H1 (cell line): ENCODE measurements at regions not wholly inside any gene's neighbourhood (a gene's known extent, or its start where the extent isn't known, plus 50 kb on each side); places are given as distances from the start of the nearest gene placed in this dataset.

Experiments
- CTCF ChIA-PET: fragments of 300-600 bp; sonication (Branson Sonifier 250); formaldehyde crosslinking; loops from one replicate; lab custom pipeline; 2021; ENCODE audit not compliant: partially characterized antibody; lab: Charles Lee
- POLR2A ChIA-PET: fragments of 300-600 bp; sonication (Branson Sonifier 250); formaldehyde crosslinking; loops from one replicate; lab custom pipeline; 2021; ENCODE audit warnings: inconsistent platforms; ENCODE audit not compliant: partially characterized antibody; lab: Charles Lee
- DNase-seq, 2 experiments: peaks; one replicate each; pipeline versions ENCODE4 v3.0.0 to v3.0.0-alpha.2; 2010 to 2022; ENCODE audit warnings: low spot score in 2 of 2, low read depth in 1 of 2, mixed read lengths in 1 of 2
- FAIRE-seq: peaks from 2 replicates; lab custom pipeline; 2011; peaks lifted over from hg19 to GRCh38; lab: Jason Lieb, UNC
- H2AFZ ChIP-seq: 2 replicates; pipeline ENCODE4 v1.8.1; 2012; ENCODE audit warnings: low read length, inconsistent platforms
- H2AK5ac ChIP-seq: 2 replicates; pipeline ENCODE4 v1.6.1; 2013; ENCODE audit warnings: low read depth, low read length
- H2BK120ac ChIP-seq: replicated peaks from 2 replicates; pipeline ENCODE3; 2013; ENCODE audit warnings: low read depth, low read length, inconsistent platforms
- H2BK12ac ChIP-seq: 2 replicates; pipeline ENCODE4 v1.6.1; 2013; ENCODE audit warnings: low read depth, low read length
- H2BK15ac ChIP-seq: 2 replicates; pipeline ENCODE4 v1.6.1; 2013; ENCODE audit warnings: low read length
- H2BK20ac ChIP-seq: 2 replicates; pipeline ENCODE4 v1.6.1; 2013; ENCODE audit warnings: low read length
- H2BK5ac ChIP-seq: 2 replicates; pipeline ENCODE4 v1.6.1; 2013; ENCODE audit warnings: low read depth, low read length
- H3K14ac ChIP-seq: 2 replicates; pipeline ENCODE4 v1.6.1; 2013; ENCODE audit warnings: inconsistent platforms; ENCODE audit not compliant: insufficient read length
- H3K18ac ChIP-seq: 2 replicates; pipeline ENCODE4 v1.6.1; 2013; ENCODE audit warnings: low read length; ENCODE audit errors: extremely low read depth
- H3K23ac ChIP-seq: 2 replicates; pipeline ENCODE4 v1.6.1; 2013; ENCODE audit warnings: inconsistent platforms; ENCODE audit not compliant: insufficient read length
- H3K23me2 ChIP-seq: 2 replicates; pipeline ENCODE4 v1.6.1; 2013; ENCODE audit warnings: low read depth, low read length
- H3K27ac ChIP-seq: 2 replicates; pipeline ENCODE4 v1.6.1; 2011; ENCODE audit warnings: low read depth, low read length, inconsistent platforms
- H3K27me3 ChIP-seq, 4 experiments: replicated peaks in 1 of 4; 1 replicate in 1 of 4; 2 replicates in 3 of 4; pipeline versions ENCODE4 v1.6.1 to v1.8.1; 2011 to 2013; ENCODE audit warnings: low read length in 3 of 4, mild to moderate bottlenecking in 3 of 4, inconsistent platforms in 2 of 4, mixed read lengths in 2 of 4, moderate library complexity in 1 of 4; ENCODE audit not compliant: control insufficient read depth in 3 of 4, insufficient read depth in 3 of 4; ENCODE audit errors: extremely low read depth in 1 of 4
- H3K36me3 ChIP-seq, 4 experiments: 2 replicates each; pipeline versions ENCODE4 v1.6.1 to v1.8.1; 2011 to 2013; ENCODE audit warnings: mild to moderate bottlenecking in 4 of 4, low read length in 3 of 4, moderate library complexity in 2 of 4, control low read depth in 1 of 4, inconsistent platforms in 1 of 4; ENCODE audit not compliant: insufficient read depth in 4 of 4, control insufficient read depth in 2 of 4
- H3K4ac ChIP-seq: replicated peaks from 2 replicates; pipeline ENCODE3; 2013; ENCODE audit warnings: low read length, low read depth, mixed read lengths, inconsistent platforms; ENCODE audit not compliant: insufficient read length
- H3K4me1 ChIP-seq, 4 experiments: replicated peaks in 1 of 4; 1 replicate in 1 of 4; 2 replicates in 3 of 4; pipeline versions ENCODE4 v1.6.1 to v1.8.1; 2011 to 2013; ENCODE audit warnings: low read length in 3 of 4, inconsistent platforms in 2 of 4, mixed read lengths in 1 of 4; ENCODE audit not compliant: insufficient read depth in 4 of 4, control insufficient read depth in 3 of 4
- H3K4me2 ChIP-seq, 2 experiments: 2 replicates each; pipeline versions ENCODE4 v1.6.1 to v1.8.1; 2011 to 2013; ENCODE audit warnings: low read depth in 2 of 2, low read length in 2 of 2, control low read depth in 1 of 2, inconsistent platforms in 1 of 2, mild to moderate bottlenecking in 1 of 2; ENCODE audit not compliant: insufficient read depth in 1 of 2
- H3K4me3 ChIP-seq, 4 experiments: fragments of 200-600, 300-600 bp in 1 of 4; sonication (generic), shearing (Covaris generic), sonication (Bioruptor Twin) in 1 of 4; 2 replicates each; pipeline versions ENCODE4 v1.5.1 to v1.8.1; 2011 to 2016; ENCODE audit warnings: low read length in 4 of 4, low read depth in 3 of 4, control low read depth in 2 of 4, inconsistent platforms in 2 of 4, mild to moderate bottlenecking in 2 of 4, mixed read lengths in 1 of 4, moderate library complexity in 1 of 4; ENCODE audit not compliant: insufficient read depth in 2 of 4; ENCODE audit errors: extremely low read depth in 1 of 4
- H3K56ac ChIP-seq: replicated peaks from 2 replicates; pipeline ENCODE3; 2013; ENCODE audit warnings: low read depth, mild to moderate bottlenecking, mixed read lengths, low read length, inconsistent platforms; ENCODE audit not compliant: insufficient read length
- H3K79me1 ChIP-seq: 2 replicates; pipeline ENCODE4 v1.6.1; 2013; ENCODE audit warnings: low read depth, low read length, control low read depth
- H3K79me2 ChIP-seq, 2 experiments: 2 replicates each; pipeline versions ENCODE4 v1.6.1 to v1.8.1; 2012 to 2013; ENCODE audit warnings: low read length in 2 of 2, mild to moderate bottlenecking in 2 of 2, inconsistent platforms in 1 of 2; ENCODE audit not compliant: insufficient read depth in 2 of 2, control insufficient read depth in 1 of 2
- H3K9ac ChIP-seq, 4 experiments: replicated peaks in 1 of 4; 1 replicate in 1 of 4; 2 replicates in 3 of 4; pipeline versions ENCODE4 v1.6.1 to v1.8.1; 2011 to 2013; ENCODE audit warnings: low read depth in 3 of 4, low read length in 3 of 4, control low read depth in 2 of 4, mild to moderate bottlenecking in 2 of 4, moderate library complexity in 2 of 4, inconsistent platforms in 1 of 4; ENCODE audit errors: extremely low read depth in 1 of 4
- H3K9me3 ChIP-seq, 2 experiments: 2 replicates each; pipeline versions ENCODE4 v1.6.1 to v1.8.1; 2012 to 2013; ENCODE audit warnings: mild to moderate bottlenecking in 2 of 2, moderate library complexity in 2 of 2, control low read depth in 1 of 2, inconsistent platforms in 1 of 2, low read depth in 1 of 2, low read length in 1 of 2, mixed read lengths in 1 of 2; ENCODE audit not compliant: insufficient read depth in 2 of 2
- H4K20me1 ChIP-seq, 2 experiments: replicated peaks in 1 of 2; 2 replicates each; pipeline versions ENCODE3 to v1.8.1; 2011 to 2013; ENCODE audit warnings: inconsistent platforms in 2 of 2, low read length in 2 of 2, mild to moderate bottlenecking in 1 of 2; ENCODE audit not compliant: insufficient read depth in 2 of 2, control insufficient read depth in 1 of 2
- H4K5ac ChIP-seq: 2 replicates; pipeline ENCODE4 v1.6.1; 2013; ENCODE audit warnings: low read length, low read depth, mixed read lengths, inconsistent platforms; ENCODE audit not compliant: insufficient read length
- H4K8ac ChIP-seq: 2 replicates; pipeline ENCODE4 v1.8.0; 2013; ENCODE audit warnings: mild to moderate bottlenecking, moderate library complexity, low read length, inconsistent platforms; ENCODE audit not compliant: insufficient read depth; ENCODE audit errors: extremely low read depth
- H4K91ac ChIP-seq: replicated peaks from 2 replicates; pipeline ENCODE3; 2013; ENCODE audit warnings: low read length, mixed read lengths, inconsistent platforms; ENCODE audit not compliant: insufficient read length
- CEBPB ChIP-seq: IDR thresholded peaks from 2 replicates; pipeline ENCODE4 v1.6.1; 2012; ENCODE audit warnings: low read depth, low read length
- CHD2 ChIP-seq: IDR thresholded peaks from 2 replicates; pipeline ENCODE4 v1.6.1; 2012; ENCODE audit warnings: low read length, improper control_type of control experiment
- HDAC6 ChIP-seq: IDR thresholded peaks from one replicate; pipeline ENCODE4 v1.7.1; 2012; ENCODE audit warnings: low read depth, mild to moderate bottlenecking, inconsistent platforms, low read length, moderate library complexity
- KDM5A ChIP-seq: fragments of 200-600 bp; IDR thresholded peaks from 2 replicates; pipeline ENCODE4 v1.7.1; 2012; ENCODE audit warnings: mild to moderate bottlenecking, low read length, inconsistent platforms, mixed read lengths
- POU5F1 ChIP-seq: IDR thresholded peaks from 2 replicates; pipeline ENCODE4 v1.6.1; 2011; ENCODE audit warnings: low read depth, mild to moderate bottlenecking, low read length, moderate library complexity
- RBBP5 ChIP-seq: IDR thresholded peaks from 2 replicates; pipeline ENCODE4 v1.7.1; 2012; ENCODE audit warnings: low read depth, mild to moderate bottlenecking, inconsistent platforms, low read length, moderate library complexity, borderline replicate concordance
- RFX5 ChIP-seq: IDR thresholded peaks from 2 replicates; pipeline ENCODE4 v1.6.1; 2011; ENCODE audit warnings: low read depth, low read length, improper control_type of control experiment, borderline replicate concordance
- SP2 ChIP-seq: IDR thresholded peaks from 2 replicates; pipeline ENCODE4 v1.6.1; 2012; ENCODE audit warnings: mild to moderate bottlenecking, low read length, inconsistent platforms
- WGBS, 2 experiments: shearing (Covaris generic) in 1 of 2; methylation state at CpG; one replicate each; pipeline versions ENCODE4 v1.1.6 to v1.1.7; 2013 to 2015; ENCODE audit warnings: low lambda C conversion rate in 2 of 2, mixed read lengths in 2 of 2, inconsistent platforms in 1 of 2, low coverage in 1 of 2, missing lambda C conversion rate in 1 of 2; ENCODE audit not compliant: insufficient replicate concordance in 2 of 2, insufficient coverage in 1 of 2, insufficient read length in 1 of 2; ENCODE audit errors: extremely low coverage in 1 of 2, missing lambda C conversion rate in 1 of 2; 5-methylcytosine and 5-hydroxymethylcytosine counted together
- TF ChIP-seq, protein P1 (sequence below): IDR thresholded peaks from 2 replicates; pipeline ENCODE4 v1.6.1; 2012; ENCODE audit warnings: inconsistent platforms

DNA sequence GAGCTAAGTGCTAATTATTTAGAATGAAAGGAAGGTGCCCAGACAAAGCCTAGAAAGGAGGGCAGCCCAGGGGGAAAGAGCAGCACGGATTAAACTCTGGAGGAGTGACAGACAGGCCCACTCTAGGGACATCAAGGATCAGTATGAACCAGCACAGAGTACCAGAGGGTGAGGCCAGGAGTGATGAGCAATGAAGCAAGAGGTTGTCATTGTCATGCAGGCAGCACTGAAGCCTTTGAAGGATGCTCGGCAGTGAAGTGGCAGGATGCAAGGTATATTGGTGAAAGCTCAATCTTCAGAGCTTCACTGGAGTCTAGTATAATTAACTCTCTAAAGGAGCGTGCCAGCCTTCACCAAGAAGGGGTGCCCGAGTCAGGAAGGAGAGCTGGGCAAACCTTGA lies 112.0 kb upstream of the INHBA start:
- H3K4ac ChIP-seq: no peak overlapping the region
- H3K27me3 ChIP-seq: no peaks in the 10 kb centered on the region
- peaks cover 3 to 6% (median 5%) of the 10 kb centered on the region in 4 experiments for H3K4me1 ChIP-seq
- no peak overlapping the region for H3K4me2 ChIP-seq
- no peaks in the 10 kb centered on the region for H3K36me3 ChIP-seq
- no peaks in the 10 kb centered on the region for H3K79me2 ChIP-seq
- no peak overlapping the region for H4K91ac ChIP-seq
- peak overlapping the region; percentile 26; the same call in 1 of the 2 replicates for H2BK20ac ChIP-seq
- H2BK12ac ChIP-seq: peak overlapping the region; percentile 55; the same call in 1 of the 2 replicates
- H2BK5ac ChIP-seq: no peak overlapping the region
- H3K14ac ChIP-seq: no peak overlapping the region
- H3K56ac ChIP-seq: no peak overlapping the region
- peak overlapping the region; percentile 49; the same call in 1 of the 2 replicates for H2BK15ac ChIP-seq
- FAIRE-seq: no peak
- no peaks in the 10 kb centered on the region for H4K20me1 ChIP-seq
- H3K23ac ChIP-seq: no peak overlapping the region
- 84% methylated on average over 4 of the region's 4 CpGs; no CpG with 5 or more reads in 1 of the 2 experiments for WGBS, 2 experiments
- TF ChIP-seq KDM5A (no peak), CEBPB (peak; percentile 59), SP2 (no peak), RBBP5 (no peak), RFX5 (no peak), CHD2 (no peak), HDAC6 (no peak), POU5F1 (peak; percentile 72; the same call in 1 of the 2 replicates)
- TF ChIP-seq, protein P1, sequence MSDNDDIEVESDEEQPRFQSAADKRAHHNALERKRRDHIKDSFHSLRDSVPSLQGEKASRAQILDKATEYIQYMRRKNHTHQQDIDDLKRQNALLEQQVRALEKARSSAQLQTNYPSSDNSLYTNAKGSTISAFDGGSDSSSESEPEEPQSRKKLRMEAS: no peak
- H3K9ac ChIP-seq: no peak overlapping the region
- H4K5ac ChIP-seq: no peak overlapping the region
- no peak overlapping the region for H4K8ac ChIP-seq
- ChIA-PET POLR2A (interaction anchor here (1.1 kb wide), 1 partner anchor 12 kb away, joined by 3 read pairs; no protein-coding TSS in a partner anchor), CTCF (no interaction called here)
- no peaks in the 10 kb centered on the region for H3K23me2 ChIP-seq
- no peak overlapping the region for H2BK120ac ChIP-seq
- peaks cover 7 to 8% of the 10 kb centered on the region in 2 experiments; a peak in 2 of 4 replicates for H3K9me3 ChIP-seq
- H3K4me3 ChIP-seq: no peak overlapping the region
- no peaks in the 10 kb centered on the region for H3K79me1 ChIP-seq
- DNase-seq: no peak
- H3K27ac ChIP-seq: no peak overlapping the region
- 0 out of 2 replicates have a peak overlapping the region, but pooled peaks have one; percentile 38 for H3K18ac ChIP-seq
- H2AFZ ChIP-seq: no peak overlapping the region
- no peak overlapping the region for H2AK5ac ChIP-seq
